Hepatocyte (in vitro differentiated cells): ENCODE measurements at regions not wholly inside any gene's neighbourhood (a gene's known extent, or its start where the extent isn't known, plus 50 kb on each side); places are given as distances from the start of the nearest gene placed in this dataset.

Experiments used
- DNase-seq: peaks from one replicate; pipeline ENCODE4 v3.0.0-alpha.2; 2016; ENCODE audit warnings: low spot score
- H2AFZ ChIP-seq: fragments of 200-600 bp; sonication (generic); 2 replicates; pipeline ENCODE4 v1.6.0; 2016; ENCODE audit warnings: antibody characterized with exemption, mild to moderate bottlenecking
- H3K27ac ChIP-seq: fragments of 200-600 bp; sonication (generic); 2 replicates; pipeline ENCODE4 v1.5.1; 2016; ENCODE audit warnings: mild to moderate bottlenecking
- H3K27me3 ChIP-seq: fragments of 200-600 bp; sonication (generic); 2 replicates; pipeline ENCODE4 v1.6.1; 2016
- H3K36me3 ChIP-seq: fragments of 200-600 bp; sonication (generic); replicated peaks from 2 replicates; pipeline ENCODE4 v1.5.1; 2016; ENCODE audit warnings: low read depth; ENCODE audit not compliant: insufficient read depth
- H3K4me1 ChIP-seq: fragments of 200-600 bp; sonication (generic); 2 replicates; pipeline ENCODE4 v1.5.1; 2016; ENCODE audit warnings: mild to moderate bottlenecking, moderate library complexity; ENCODE audit not compliant: insufficient read depth
- H3K4me2 ChIP-seq: fragments of 200-600 bp; sonication (generic); 2 replicates; pipeline ENCODE4 v1.6.0; 2016
- H3K4me3 ChIP-seq: fragments of 200-600 bp; sonication (generic); 2 replicates; pipeline ENCODE4 v1.5.1; 2016; ENCODE audit warnings: mild to moderate bottlenecking
- H3K79me2 ChIP-seq: fragments of 200-600 bp; sonication (generic); 2 replicates; pipeline ENCODE4 v1.6.0; 2017; ENCODE audit warnings: mild to moderate bottlenecking
- H3K9me2 ChIP-seq: fragments of 200-600 bp; sonication (generic); replicated peaks from 2 replicates; pipeline ENCODE4 v1.6.0; 2017; ENCODE audit warnings: mild to moderate bottlenecking; ENCODE audit not compliant: insufficient read depth
- H3K9me3 ChIP-seq: fragments of 200-600 bp; sonication (generic); 2 replicates; pipeline ENCODE4 v1.5.1; 2016; ENCODE audit warnings: low read depth, mild to moderate bottlenecking
- H4K20me1 ChIP-seq: fragments of 200-600 bp; sonication (generic); 2 replicates; pipeline ENCODE4 v1.6.0; 2016; ENCODE audit warnings: mild to moderate bottlenecking; ENCODE audit not compliant: insufficient read depth, poor library complexity, severe bottlenecking
- CTCF ChIP-seq: fragments of 200-600 bp; sonication (generic); IDR thresholded peaks from 2 replicates; pipeline ENCODE4 v1.5.1; 2016; ENCODE audit warnings: antibody characterized with exemption, mild to moderate bottlenecking; ENCODE audit not compliant: poor library complexity
- EZH2 ChIP-seq: fragments of 200-600 bp; sonication (generic); IDR thresholded peaks from 2 replicates; pipeline ENCODE4 v1.6.1; 2016; ENCODE audit warnings: antibody characterized with exemption, mild to moderate bottlenecking, borderline replicate concordance
- EZH2phosphoT487 ChIP-seq: fragments of 200-600 bp; sonication (generic); IDR thresholded peaks from one replicate; pipeline ENCODE4 v1.6.1; 2018; ENCODE audit warnings: antibody characterized with exemption, mild to moderate bottlenecking, low read depth, moderate library complexity; ENCODE audit not compliant: unreplicated experiment, severe bottlenecking
- WGBS: methylation state at CpG from one replicate; pipeline ENCODE4 v1.1.6; 2016; ENCODE audit warnings: low lambda C conversion rate; ENCODE audit errors: missing lambda C conversion rate; 5-methylcytosine and 5-hydroxymethylcytosine counted together

GRCh38 chr3:165476399-165477060, 280.3 kb upstream of the SLITRK3 start:
- no peaks in the 10 kb centered on the region for H4K20me1 ChIP-seq
- H3K27me3 ChIP-seq: no peaks in the 10 kb centered on the region
- no peak for DNase-seq
- TF ChIP-seq EZH2phosphoT487: no peak
- no peak for TF ChIP-seq EZH2
- no peak for TF ChIP-seq CTCF
- no peaks in the 10 kb centered on the region for H3K36me3 ChIP-seq
- no peak overlapping the region for H3K4me2 ChIP-seq
- H3K4me1 ChIP-seq: no peaks in the 10 kb centered on the region
- no peaks in the 10 kb centered on the region for H3K9me3 ChIP-seq
- no peak overlapping the region for H3K27ac ChIP-seq
- H3K79me2 ChIP-seq: no peaks in the 10 kb centered on the region
- H3K9me2 ChIP-seq: no peaks in the 10 kb centered on the region
- WGBS: no CpG with 5 or more reads among the region's 4 CpGs
- H3K4me3 ChIP-seq: no peak overlapping the region
- no peak overlapping the region for H2AFZ ChIP-seq

- 78% methylated on average over 4 of the region's 4 CpGs for WGBS
- H3K4me1 ChIP-seq: no peaks in the 10 kb centered on the region
- DNase-seq: no peak
Measured at GRCh38 chr3:165466856-165467255, 270.7 kb upstream of the SLITRK3 start.

GRCh38 chr3:165464736-165465135, 268.6 kb upstream of the SLITRK3 start:
- no peaks in the 10 kb centered on the region for H3K36me3 ChIP-seq
- H4K20me1 ChIP-seq: no peaks in the 10 kb centered on the region
- no peaks in the 10 kb centered on the region for H3K9me3 ChIP-seq
- no peak overlapping the region for H3K27ac ChIP-seq
- no peak for TF ChIP-seq EZH2phosphoT487
- TF ChIP-seq EZH2: no peak
- no peak for TF ChIP-seq CTCF
- 95% methylated on average over 2 of the region's 2 CpGs for WGBS
- no peak overlapping the region for H3K4me3 ChIP-seq
- no peaks in the 10 kb centered on the region for H3K27me3 ChIP-seq
- no peak for DNase-seq
- no peak overlapping the region for H2AFZ ChIP-seq
- H3K9me2 ChIP-seq: no peaks in the 10 kb centered on the region
- H3K4me2 ChIP-seq: no peak overlapping the region
- no peaks in the 10 kb centered on the region for H3K4me1 ChIP-seq
- no peaks in the 10 kb centered on the region for H3K79me2 ChIP-seq

More at GRCh38 chr3:165466856-165467255, 270.7 kb upstream of the SLITRK3 start:
- no peaks in the 10 kb centered on the region for H3K79me2 ChIP-seq
- H3K27me3 ChIP-seq: no peaks in the 10 kb centered on the region
- H3K36me3 ChIP-seq: no peaks in the 10 kb centered on the region
- H4K20me1 ChIP-seq: no peaks in the 10 kb centered on the region
- H3K9me3 ChIP-seq: no peaks in the 10 kb centered on the region
- H2AFZ ChIP-seq: no peak overlapping the region
- no peaks in the 10 kb centered on the region for H3K9me2 ChIP-seq
- H3K4me3 ChIP-seq: no peak overlapping the region
- H3K4me2 ChIP-seq: no peak overlapping the region
- TF ChIP-seq EZH2 (no peak), CTCF (no peak), EZH2phosphoT487 (no peak)
- H3K27ac ChIP-seq: no peak overlapping the region
